ENCODE measurements at regions not wholly inside any gene's neighbourhood (a gene's known extent, or its start where the extent isn't known, plus 50 kb on each side); places are given as distances from the start of the nearest gene placed in this dataset.
A peak's percentile ranks its signal among the peaks of the same experiment; 100 is the strongest.

DNA sequence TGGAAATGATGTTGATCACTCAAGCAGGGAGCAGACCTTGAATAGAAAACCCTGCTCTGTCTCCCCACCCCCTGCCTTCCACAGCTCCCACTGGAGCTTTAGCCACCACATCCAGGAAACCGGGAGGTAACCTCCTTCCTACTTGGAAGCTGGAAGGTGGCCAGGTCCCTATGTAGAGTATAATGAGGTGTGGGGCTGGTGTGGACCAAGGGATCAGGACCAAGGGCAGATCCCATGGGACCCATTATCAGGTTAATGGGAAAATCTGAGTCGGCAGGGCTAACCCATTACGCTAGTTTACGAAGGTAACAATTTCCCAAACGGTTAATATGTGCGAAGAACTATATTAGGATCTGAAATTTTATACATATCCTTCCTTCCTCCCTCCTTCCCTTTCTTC lies 321.9 kb downstream of the MIAT start:
- H3K27me3 ChIP-seq (ENCODE audit: control insufficient read depth in 1 of 2, insufficient read depth in 2 of 2, low read length in 2 of 2) = no peaks in the 10 kb centered on the region
- H3K4me3 ChIP-seq (ENCODE audit: low read depth in 1 of 2, low read length in 2 of 2) = no peak overlapping the region
- H3K9me3 ChIP-seq (ENCODE audit: low read length) = no peaks in the 10 kb centered on the region

DNA sequence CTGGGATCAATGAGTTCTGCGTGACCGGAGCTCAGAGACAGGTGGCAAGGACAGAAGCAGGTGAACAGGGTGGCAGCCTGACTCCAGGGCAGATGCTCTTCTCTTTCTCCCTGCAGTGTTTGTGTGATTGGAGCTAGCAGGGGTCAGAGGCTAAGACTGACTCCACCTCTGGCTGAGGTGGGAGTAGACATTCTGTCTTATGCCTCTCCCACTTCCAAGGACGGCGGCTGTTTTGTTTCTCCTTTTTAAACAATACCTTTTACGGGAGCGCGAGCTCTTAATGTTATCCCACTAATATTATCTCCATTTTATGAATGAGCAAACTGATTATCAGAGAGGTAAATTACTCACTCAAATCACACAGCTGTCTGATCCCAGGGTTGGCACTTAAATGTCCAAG lies 323.7 kb downstream of the MIAT start:
- Histone ChIP-seq H3K9me3 (ENCODE audit: low read length) (no peaks in the 10 kb centered on the region), H3K27me3 (ENCODE audit: control insufficient read depth in 1 of 2, insufficient read depth in 2 of 2, low read length in 2 of 2) (no peaks in the 10 kb centered on the region), H3K9ac (ENCODE audit: low read length) (no peak overlapping the region), H3K4me1 (ENCODE audit: insufficient read depth, low read length) (peaks cover 16% of the 10 kb centered on the region), H3K4me3 (ENCODE audit: low read depth in 1 of 2, low read length in 2 of 2) (no peak overlapping the region), H3K36me3 (ENCODE audit: insufficient read depth, low read length) (no peaks in the 10 kb centered on the region), H3K27ac (ENCODE audit: low read depth, low read length) (peak overlapping the region; percentile 62)

More for the DNA sequence above, 321.9 kb downstream of the MIAT start:
- Histone ChIP-seq H3K27ac (ENCODE audit: low read depth, low read length) (no peak overlapping the region), H3K9ac (ENCODE audit: low read length) (no peak overlapping the region), H3K4me1 (ENCODE audit: insufficient read depth, low read length) (peaks cover 16% of the 10 kb centered on the region), H3K36me3 (ENCODE audit: insufficient read depth, low read length) (no peaks in the 10 kb centered on the region)

DNA sequence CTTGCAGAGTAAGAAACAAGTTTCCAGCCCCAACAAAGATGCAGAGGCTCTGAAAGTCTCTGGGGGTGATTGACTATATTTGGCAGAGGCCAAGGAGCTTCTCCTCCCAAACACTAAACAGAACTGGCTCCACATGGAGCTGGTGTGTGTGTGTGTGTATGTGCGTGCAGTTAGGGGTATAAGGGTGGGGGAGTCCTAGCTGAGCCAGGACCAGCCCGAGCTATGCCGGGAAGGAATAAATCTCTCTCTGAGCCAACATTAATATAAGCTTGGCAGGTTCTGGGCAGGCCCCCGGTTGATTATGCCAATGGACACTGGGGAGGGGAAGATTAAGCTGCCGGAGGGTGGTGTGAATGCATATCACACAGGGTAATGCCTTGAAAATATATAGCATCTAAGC lies 324.2 kb downstream of the MIAT start:
- Histone ChIP-seq H3K36me3 (ENCODE audit: insufficient read depth, low read length) (no peaks in the 10 kb centered on the region), H3K4me1 (ENCODE audit: insufficient read depth, low read length) (peaks cover 16% of the 10 kb centered on the region), H3K9me3 (ENCODE audit: low read length) (no peaks in the 10 kb centered on the region), H3K27me3 (ENCODE audit: control insufficient read depth in 1 of 2, insufficient read depth in 2 of 2, low read length in 2 of 2) (no peaks in the 10 kb centered on the region), H3K9ac (ENCODE audit: low read length) (no peak overlapping the region), H3K27ac (ENCODE audit: low read depth, low read length) (peak overlapping the region; percentile 73), H3K4me3 (ENCODE audit: low read depth in 1 of 2, low read length in 2 of 2) (no peak overlapping the region)

DNA sequence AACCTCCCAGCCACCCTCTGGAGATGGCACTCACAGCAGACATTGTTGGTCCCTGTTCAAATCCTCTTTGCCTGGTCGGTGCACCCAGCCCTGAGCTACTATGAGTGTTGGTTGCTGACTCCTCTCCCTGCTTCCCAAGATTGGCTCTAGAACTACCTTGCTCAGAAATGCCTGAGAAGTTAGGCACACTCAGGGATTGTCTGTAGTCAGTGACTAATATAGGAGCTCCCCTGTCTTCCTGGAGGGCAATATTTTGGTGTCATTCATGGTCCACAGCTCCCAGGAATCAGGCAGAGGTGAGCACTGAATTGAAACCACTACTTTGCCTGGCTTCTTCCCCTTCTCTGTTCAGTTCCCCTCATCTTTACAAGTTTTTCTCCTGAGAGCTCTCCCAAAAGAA lies 325.9 kb downstream of the MIAT start:
- Histone ChIP-seq H3K27me3 (ENCODE audit: control insufficient read depth in 1 of 2, insufficient read depth in 2 of 2, low read length in 2 of 2) (no peaks in the 10 kb centered on the region), H3K4me1 (ENCODE audit: insufficient read depth, low read length) (peaks cover 16% of the 10 kb centered on the region), H3K9me3 (ENCODE audit: low read length) (no peaks in the 10 kb centered on the region), H3K4me3 (ENCODE audit: low read depth in 1 of 2, low read length in 2 of 2) (no peak overlapping the region), H3K27ac (ENCODE audit: low read depth, low read length) (no peak overlapping the region), H3K9ac (ENCODE audit: low read length) (no peak overlapping the region), H3K36me3 (ENCODE audit: insufficient read depth, low read length) (no peaks in the 10 kb centered on the region)

DNA sequence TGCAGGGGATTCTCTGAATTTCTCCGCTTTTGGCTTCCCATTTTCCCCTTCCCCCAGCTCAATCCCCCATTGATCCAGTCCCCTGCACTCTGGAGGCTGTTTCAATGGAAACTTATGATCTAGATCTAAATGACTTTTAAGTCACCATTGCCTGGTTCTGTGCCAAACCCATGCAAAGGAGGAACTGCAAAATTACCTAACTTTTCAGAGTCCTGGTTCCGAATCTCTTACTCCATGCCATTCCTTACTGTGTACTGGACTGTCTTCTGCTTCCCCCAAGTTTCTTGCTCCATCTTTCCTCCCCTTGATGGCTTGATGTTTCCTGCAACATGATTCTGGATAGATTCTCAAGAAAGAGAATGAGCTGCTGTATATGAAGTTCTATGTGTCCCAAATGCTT lies 327.8 kb downstream of the MIAT start:
- Histone ChIP-seq H3K9ac (ENCODE audit: low read length) (no peak overlapping the region), H3K4me1 (ENCODE audit: insufficient read depth, low read length) (peaks cover 15% of the 10 kb centered on the region), H3K9me3 (ENCODE audit: low read length) (no peaks in the 10 kb centered on the region), H3K36me3 (ENCODE audit: insufficient read depth, low read length) (no peaks in the 10 kb centered on the region), H3K4me3 (ENCODE audit: low read depth in 1 of 2, low read length in 2 of 2) (no peak overlapping the region), H3K27ac (ENCODE audit: low read depth, low read length) (no peak overlapping the region), H3K27me3 (ENCODE audit: control insufficient read depth in 1 of 2, insufficient read depth in 2 of 2, low read length in 2 of 2) (no peaks in the 10 kb centered on the region)

DNA sequence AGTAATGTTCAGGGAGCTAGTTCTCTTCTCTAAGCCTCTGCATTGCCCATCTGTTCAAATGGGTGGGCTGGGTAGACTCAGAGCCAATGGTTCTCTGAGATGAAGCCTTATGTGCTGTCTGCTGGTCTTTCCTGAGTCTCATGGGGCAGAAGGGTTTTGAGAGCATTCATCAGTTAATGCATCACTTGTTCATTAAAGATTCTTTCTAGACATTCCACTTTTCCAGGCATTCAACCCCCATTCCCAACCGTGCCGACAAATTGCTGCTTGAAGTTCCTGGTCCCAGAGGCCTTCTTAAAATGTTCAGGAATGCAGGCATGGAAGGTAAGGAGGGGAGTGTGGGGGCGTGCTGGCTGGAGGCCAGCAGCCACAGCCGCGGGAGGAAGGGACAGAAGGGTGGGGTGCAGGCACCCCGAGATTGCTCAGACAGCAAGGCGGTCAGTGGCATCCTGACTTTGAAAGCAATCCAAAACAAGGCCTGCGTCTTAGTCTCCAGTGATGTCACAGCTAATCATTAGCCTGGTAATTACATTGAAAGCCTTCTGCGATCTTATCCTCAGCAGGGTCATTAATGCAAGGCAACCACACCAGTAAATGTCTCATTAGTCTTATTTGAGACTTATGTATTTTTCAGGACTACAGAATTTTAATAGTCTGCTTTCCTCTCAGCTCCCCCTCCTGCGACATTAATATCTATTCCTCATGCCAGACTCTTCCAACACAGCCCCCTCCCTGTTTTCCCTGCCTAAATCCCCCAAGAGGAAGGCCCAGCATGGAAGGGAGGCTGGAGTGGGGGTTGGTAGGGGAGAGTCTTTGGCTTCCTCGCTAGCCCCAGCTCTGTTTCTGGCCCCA lies 328.8 kb downstream of the MIAT start:
- peaks cover 5% of the 10 kb centered on the region for H3K4me1 ChIP-seq (ENCODE audit: insufficient read depth, low read length)
- H3K27me3 ChIP-seq (ENCODE audit: control insufficient read depth in 1 of 2, insufficient read depth in 2 of 2, low read length in 2 of 2) = no peaks in the 10 kb centered on the region
- no peak overlapping the region for H3K27ac ChIP-seq (ENCODE audit: low read depth, low read length)
- no peak overlapping the region for H3K9ac ChIP-seq (ENCODE audit: low read length)
- no peaks in the 10 kb centered on the region for H3K9me3 ChIP-seq (ENCODE audit: low read length)
- H3K4me3 ChIP-seq (ENCODE audit: low read depth in 1 of 2, low read length in 2 of 2) = no peak overlapping the region
- H3K36me3 ChIP-seq (ENCODE audit: insufficient read depth, low read length) = no peaks in the 10 kb centered on the region

DNA sequence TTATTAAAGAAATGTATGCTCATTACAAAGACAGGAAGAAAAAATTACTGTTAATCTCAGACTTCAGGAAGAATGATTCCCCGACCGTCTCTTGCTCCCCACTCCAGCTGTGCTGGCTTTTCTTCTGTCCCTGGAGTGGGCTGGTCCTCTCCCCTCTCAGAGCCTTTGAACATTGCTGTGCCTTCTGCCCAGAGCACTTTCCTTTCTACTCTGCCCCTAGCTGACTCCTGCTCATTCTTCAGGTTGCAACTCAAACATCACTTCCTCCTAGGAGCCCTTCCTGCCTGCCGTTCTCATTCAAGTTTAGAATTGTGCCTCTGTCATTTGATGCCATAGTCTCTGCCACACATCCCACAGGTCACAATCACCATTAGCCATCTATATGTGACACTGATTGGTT lies 329.5 kb downstream of the MIAT start:
- Histone ChIP-seq H3K27ac (ENCODE audit: low read depth, low read length) (no peak overlapping the region), H3K9me3 (ENCODE audit: low read length) (no peaks in the 10 kb centered on the region), H3K4me3 (ENCODE audit: low read depth in 1 of 2, low read length in 2 of 2) (no peak overlapping the region), H3K36me3 (ENCODE audit: insufficient read depth, low read length) (no peaks in the 10 kb centered on the region), H3K4me1 (ENCODE audit: insufficient read depth, low read length) (peaks cover 3% of the 10 kb centered on the region), H3K27me3 (ENCODE audit: control insufficient read depth in 1 of 2, insufficient read depth in 2 of 2, low read length in 2 of 2) (no peaks in the 10 kb centered on the region), H3K9ac (ENCODE audit: low read length) (no peak overlapping the region)

DNA sequence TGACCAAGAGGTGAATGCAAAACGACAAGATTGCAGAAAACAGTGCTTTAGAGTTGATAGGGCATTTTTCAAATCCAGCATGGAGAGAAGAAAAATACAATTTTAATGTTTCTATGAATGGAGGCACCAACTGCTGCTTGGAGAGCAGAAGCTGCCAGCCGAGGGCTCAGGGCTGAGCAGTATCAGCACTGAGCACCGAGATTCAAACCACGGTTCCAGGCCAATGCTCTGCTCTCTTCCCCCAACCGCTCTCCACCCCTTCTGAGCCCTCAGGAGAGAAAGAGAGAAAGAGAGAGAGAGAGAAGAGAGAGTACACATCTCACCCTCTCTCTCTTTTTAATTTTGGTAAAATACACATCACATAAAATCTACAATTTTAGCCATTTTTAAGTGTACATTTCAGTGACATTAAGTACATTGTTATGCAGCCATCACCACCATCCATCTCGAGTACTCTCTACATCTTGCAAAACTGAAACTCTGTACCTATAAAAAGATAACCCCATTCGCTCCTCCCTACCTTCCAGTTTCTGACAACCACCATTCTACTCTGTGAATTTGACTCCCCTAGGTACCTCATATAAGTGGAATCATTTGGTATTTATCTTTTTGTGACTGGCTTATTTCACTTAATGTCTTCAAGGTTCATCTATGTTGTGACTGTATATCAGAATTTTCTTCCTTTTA lies 333.3 kb downstream of the MIAT start:
- no peak overlapping the region for H3K27ac ChIP-seq (ENCODE audit: low read depth, low read length)
- no peak overlapping the region for H3K9ac ChIP-seq (ENCODE audit: low read length)
- H3K27me3 ChIP-seq (ENCODE audit: control insufficient read depth in 1 of 2, insufficient read depth in 2 of 2, low read length in 2 of 2) = no peaks in the 10 kb centered on the region
- no peaks in the 10 kb centered on the region for H3K36me3 ChIP-seq (ENCODE audit: insufficient read depth, low read length)
- H3K9me3 ChIP-seq (ENCODE audit: low read length) = no peaks in the 10 kb centered on the region
- peaks cover 16% of the 10 kb centered on the region for H3K4me1 ChIP-seq (ENCODE audit: insufficient read depth, low read length)
- H3K4me3 ChIP-seq (ENCODE audit: low read depth in 1 of 2, low read length in 2 of 2) = no peak overlapping the region

DNA sequence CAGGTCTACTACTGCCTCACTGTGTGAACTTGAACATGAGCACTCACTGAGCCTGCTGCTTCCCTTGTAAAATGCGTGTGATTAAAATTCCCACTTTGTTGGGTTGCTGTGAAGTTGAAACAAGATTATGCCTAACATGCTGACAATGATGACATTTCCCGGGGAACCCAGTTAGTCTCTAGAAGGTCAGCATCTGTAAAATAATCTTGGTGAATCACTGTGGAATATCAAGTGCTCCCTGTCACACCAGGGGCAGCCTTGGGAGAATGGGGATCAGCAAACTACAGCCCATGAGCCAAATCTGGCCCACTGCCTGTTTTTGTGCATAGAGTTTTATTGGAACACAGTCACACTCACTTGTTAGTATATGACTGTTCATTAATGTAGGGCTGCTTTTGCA lies 335.2 kb downstream of the MIAT start:
- Histone ChIP-seq H3K4me1 (ENCODE audit: insufficient read depth, low read length) (peaks cover 23% of the 10 kb centered on the region), H3K27ac (ENCODE audit: low read depth, low read length) (no peak overlapping the region), H3K36me3 (ENCODE audit: insufficient read depth, low read length) (no peaks in the 10 kb centered on the region), H3K9ac (ENCODE audit: low read length) (no peak overlapping the region), H3K4me3 (ENCODE audit: low read depth in 1 of 2, low read length in 2 of 2) (no peak overlapping the region), H3K27me3 (ENCODE audit: control insufficient read depth in 1 of 2, insufficient read depth in 2 of 2, low read length in 2 of 2) (no peaks in the 10 kb centered on the region), H3K9me3 (ENCODE audit: low read length) (no peaks in the 10 kb centered on the region)

DNA sequence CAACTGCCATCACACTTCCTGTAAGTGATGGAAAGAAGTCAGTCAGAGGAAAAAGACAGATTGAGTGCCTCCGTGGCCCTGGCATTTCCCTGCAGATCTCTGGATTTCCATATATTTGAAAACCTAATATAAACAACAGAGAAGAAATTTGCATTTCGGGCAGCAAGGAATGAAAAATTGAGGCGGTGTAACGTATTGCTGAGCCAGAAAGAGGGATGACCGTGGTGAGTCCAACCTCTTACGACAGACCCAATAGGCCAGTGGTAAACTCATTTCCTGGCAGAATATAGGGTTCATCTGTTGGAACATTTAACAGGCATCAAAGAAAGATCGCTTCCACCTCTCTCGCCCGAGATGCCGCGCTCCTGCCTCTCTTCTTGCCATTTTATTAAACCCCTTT lies 336.5 kb downstream of the MIAT start:
- no peak overlapping the region for H3K27ac ChIP-seq (ENCODE audit: low read depth, low read length)
- no peak overlapping the region for H3K9ac ChIP-seq (ENCODE audit: low read length)
- H3K36me3 ChIP-seq (ENCODE audit: insufficient read depth, low read length) = no peaks in the 10 kb centered on the region
- H3K9me3 ChIP-seq (ENCODE audit: low read length) = no peaks in the 10 kb centered on the region
- H3K4me3 ChIP-seq (ENCODE audit: low read depth in 1 of 2, low read length in 2 of 2) = no peak overlapping the region
- H3K4me1 ChIP-seq (ENCODE audit: insufficient read depth, low read length) = peaks cover 23% of the 10 kb centered on the region
- H3K27me3 ChIP-seq (ENCODE audit: control insufficient read depth in 1 of 2, insufficient read depth in 2 of 2, low read length in 2 of 2) = no peaks in the 10 kb centered on the region

DNA sequence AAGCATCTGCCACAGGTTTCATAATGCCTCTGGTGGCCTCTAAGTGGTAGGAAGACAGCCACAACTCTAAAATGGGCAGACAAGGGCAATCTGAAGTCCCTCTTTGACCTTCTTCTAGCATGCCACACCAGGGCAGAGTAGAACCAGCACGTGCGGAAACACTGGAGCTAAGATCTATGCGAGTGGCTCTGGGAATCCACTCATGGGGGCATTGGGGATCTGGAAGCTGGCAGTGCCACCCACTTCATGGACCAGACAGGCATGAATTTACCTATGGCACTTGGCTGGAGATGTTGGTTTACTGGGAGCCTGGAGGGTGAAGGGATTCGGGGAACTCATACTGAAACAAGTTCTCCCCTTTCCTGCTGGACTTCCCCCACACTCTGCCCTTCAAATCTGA lies 337.4 kb downstream of the MIAT start:
- H3K27ac ChIP-seq (ENCODE audit: low read depth, low read length) = no peak overlapping the region
- peaks cover 23% of the 10 kb centered on the region for H3K4me1 ChIP-seq (ENCODE audit: insufficient read depth, low read length)
- no peaks in the 10 kb centered on the region for H3K9me3 ChIP-seq (ENCODE audit: low read length)
- H3K27me3 ChIP-seq (ENCODE audit: control insufficient read depth in 1 of 2, insufficient read depth in 2 of 2, low read length in 2 of 2) = no peaks in the 10 kb centered on the region
- H3K4me3 ChIP-seq (ENCODE audit: low read depth in 1 of 2, low read length in 2 of 2) = no peak overlapping the region
- H3K36me3 ChIP-seq (ENCODE audit: insufficient read depth, low read length) = no peaks in the 10 kb centered on the region
- H3K9ac ChIP-seq (ENCODE audit: low read length) = no peak overlapping the region

DNA sequence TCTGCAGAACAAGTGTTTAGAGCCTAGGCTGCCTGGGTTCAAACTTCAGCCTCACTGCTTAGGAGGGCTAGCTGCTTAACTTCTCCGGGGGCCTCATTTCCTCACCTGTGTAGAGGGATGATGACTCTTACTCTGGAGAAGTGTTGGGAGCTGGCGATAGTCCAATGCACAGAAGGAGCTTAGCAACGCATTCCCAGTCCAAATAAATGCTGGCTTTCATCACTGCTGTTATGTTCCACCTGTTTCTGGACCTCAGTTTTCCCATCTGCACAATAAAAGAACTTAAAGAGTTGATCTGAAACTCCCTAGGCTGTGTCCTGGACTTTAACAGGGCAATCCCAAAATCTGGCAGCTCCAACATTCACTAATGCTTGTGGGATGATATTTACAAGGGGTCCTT lies 337.8 kb downstream of the MIAT start:
- H3K9me3 ChIP-seq (ENCODE audit: low read length) = no peaks in the 10 kb centered on the region
- H3K27ac ChIP-seq (ENCODE audit: low read depth, low read length) = no peak overlapping the region
- H3K36me3 ChIP-seq (ENCODE audit: insufficient read depth, low read length) = no peaks in the 10 kb centered on the region
- no peak overlapping the region for H3K4me3 ChIP-seq (ENCODE audit: low read depth in 1 of 2, low read length in 2 of 2)
- peaks cover 23% of the 10 kb centered on the region for H3K4me1 ChIP-seq (ENCODE audit: insufficient read depth, low read length)
- no peaks in the 10 kb centered on the region for H3K27me3 ChIP-seq (ENCODE audit: control insufficient read depth in 1 of 2, insufficient read depth in 2 of 2, low read length in 2 of 2)
- no peak overlapping the region for H3K9ac ChIP-seq (ENCODE audit: low read length)

All from muscle layer of colon (tissue), 2 donors.